GM12891 (cell line): ENCODE measurements at regions not wholly inside any gene's neighbourhood (a gene's known extent, or its start where the extent isn't known, plus 50 kb on each side); places are given as distances from the start of the nearest gene placed in this dataset.
"Not testable (repeated sequence)": the region's sequence is repeated elsewhere in the genome, so short reads cannot be mapped to it uniquely, and the experiment has no call there.

Experiments used
- DNase-seq: peaks from one replicate; pipeline ENCODE4 v3.0.0; 2011; ENCODE audit warnings: low spot score; ENCODE audit not compliant: insufficient read length
- FAIRE-seq: peaks from 2 replicates; lab custom pipeline; 2011; peaks lifted over from hg19 to GRCh38; lab: Jason Lieb, UNC
- PAX5 ChIP-seq: IDR thresholded peaks from 2 replicates; pipeline ENCODE4 v1.6.1; 2011; ENCODE audit warnings: low read length, moderate library complexity, mild to moderate bottlenecking; ENCODE audit not compliant: insufficient read depth, severe bottlenecking
- POLR2A ChIP-seq: IDR thresholded peaks from 2 replicates; pipeline ENCODE4 v1.6.1; 2011; ENCODE audit warnings: low read depth, low read length, control low read depth
- POLR2AphosphoS5 ChIP-seq: IDR thresholded peaks from 2 replicates; pipeline ENCODE4 v1.6.1; 2011; ENCODE audit warnings: low read depth, low read length, control low read depth
- POU2F2 ChIP-seq: IDR thresholded peaks from 2 replicates; pipeline ENCODE4 v1.6.1; 2011; ENCODE audit warnings: low read depth, mild to moderate bottlenecking, control low read depth, low read length, moderate library complexity
- SPI1 ChIP-seq: IDR thresholded peaks from 2 replicates; pipeline ENCODE4 v1.6.1; 2011; ENCODE audit warnings: low read depth, low read length, control low read depth
- TAF1 ChIP-seq: IDR thresholded peaks from 2 replicates; pipeline ENCODE4 v1.6.1; 2011; ENCODE audit warnings: low read depth, low read length, control low read depth

GRCh38 chr13:83085186-83085900 lies 796.9 kb downstream of the SLITRK1 start:
- TF ChIP-seq SPI1 (no peak), TAF1 (no peak), PAX5 (no peak), POLR2AphosphoS5 (no peak), POU2F2 (no peak), POLR2A (no peak)
- no peak for DNase-seq
- no peak for FAIRE-seq

- DNase-seq (no peak), FAIRE-seq (no peak)
- TF ChIP-seq SPI1 (no peak), POLR2A (no peak), POU2F2 (no peak)
These were observed 804.8 kb downstream of the SLITRK1 start for GRCh38 chr13:83077499-83077898.

- not testable (repeated sequence) for DNase-seq, FAIRE-seq
These were observed 808.3 kb downstream of the SLITRK1 start for GRCh38 chr13:83073930-83074329.

GRCh38 chr13:83065108-83065507 lies 817.2 kb downstream of the SLITRK1 start:
- DNase-seq, result no peak
- no peak for FAIRE-seq
- TF ChIP-seq PAX5, result no peak

- no peak for DNase-seq
- FAIRE-seq, result no peak
- TF ChIP-seq PAX5, result no peak
- no peak for TF ChIP-seq POU2F2
- no peak for TF ChIP-seq TAF1
- no peak for TF ChIP-seq POLR2A
- no peak for TF ChIP-seq POLR2AphosphoS5
These were observed 825.2 kb downstream of the SLITRK1 start for GRCh38 chr13:83057119-83057518.

GRCh38 chr13:83056269-83056668 lies 826.0 kb downstream of the SLITRK1 start:
- FAIRE-seq, result no peak
- no peak for DNase-seq
- TF ChIP-seq TAF1, result no peak
- no peak for TF ChIP-seq SPI1
- TF ChIP-seq POU2F2, result no peak
- TF ChIP-seq POLR2A, result no peak
- no peak for TF ChIP-seq POLR2AphosphoS5
- no peak for TF ChIP-seq PAX5

GRCh38 chr13:83048419-83048818 lies 833.9 kb downstream of the SLITRK1 start:
- DNase-seq (no peak), FAIRE-seq (no peak)
- no peak for TF ChIP-seq POU2F2
- TF ChIP-seq SPI1, result no peak
- no peak for TF ChIP-seq POLR2AphosphoS5

- TF ChIP-seq POU2F2 (no peak), PAX5 (no peak), SPI1 (no peak), TAF1 (no peak), POLR2A (no peak)
- DNase-seq, result no peak
- no peak for FAIRE-seq
These were observed 857.2 kb downstream of the SLITRK1 start for GRCh38 chr13:83024955-83025594.

GRCh38 chr13:83024232-83024631 lies 858.0 kb downstream of the SLITRK1 start:
- DNase-seq (no peak), FAIRE-seq (no peak)
- no peak for TF ChIP-seq POU2F2
- no peak for TF ChIP-seq SPI1
- TF ChIP-seq POLR2AphosphoS5, result no peak
- TF ChIP-seq TAF1, result no peak
- no peak for TF ChIP-seq PAX5
- no peak for TF ChIP-seq POLR2A

- TF ChIP-seq PAX5 (no peak), TAF1 (no peak), POLR2A (no peak), POU2F2 (no peak), SPI1 (no peak), POLR2AphosphoS5 (no peak)
- FAIRE-seq (no peak), DNase-seq (no peak)
These were observed 862.3 kb downstream of the SLITRK1 start for GRCh38 chr13:83019986-83020385.

GRCh38 chr13:83009987-83010386 lies 872.3 kb downstream of the SLITRK1 start:
- DNase-seq (no peak), FAIRE-seq (no peak)
- TF ChIP-seq POLR2A, result no peak
- TF ChIP-seq PAX5, result no peak
- no peak for TF ChIP-seq SPI1
- no peak for TF ChIP-seq POLR2AphosphoS5
- no peak for TF ChIP-seq TAF1
- TF ChIP-seq POU2F2, result no peak
